HepG2 (cell line): ENCODE measurements at regions not wholly inside any gene's neighbourhood (a gene's known extent, or its start where the extent isn't known, plus 50 kb on each side); places are given as distances from the start of the nearest gene placed in this dataset.

Experiments
- JUND ChIP-seq: sonication (generic); formaldehyde crosslinking; IDR thresholded peaks from 2 replicates; pipeline ENCODE4 v1.8.0; 2022; ENCODE audit warnings: mild to moderate bottlenecking, missing genetic modification reagents
- POLR2A ChIP-seq, 2 experiments: IDR thresholded peaks; 2 replicates each; pipeline ENCODE4 v1.6.1; 2011; ENCODE audit warnings: low read depth in 2 of 2, low read length in 2 of 2, mild to moderate bottlenecking in 1 of 2, moderate library complexity in 1 of 2; ENCODE audit not compliant: insufficient read depth in 1 of 2
- RNF219 ChIP-seq: sonication (generic); formaldehyde crosslinking; IDR thresholded peaks from 2 replicates; pipeline ENCODE4 v1.5.0; 2020; ENCODE audit warnings: mild to moderate bottlenecking, missing genetic modification reagents
- TCF7 ChIP-seq: sonication (generic); IDR thresholded peaks from 2 replicates; pipeline ENCODE4 v1.6.1; 2016; ENCODE audit warnings: antibody characterized with exemption, low read depth
- ZNF451 ChIP-seq: sonication (generic); formaldehyde crosslinking; IDR thresholded peaks from 2 replicates; pipeline ENCODE4 v1.5.0; 2020; ENCODE audit warnings: mild to moderate bottlenecking, missing genetic modification reagents

- no peak for TF ChIP-seq POLR2A (IDR thresholded peaks at IDR 0.05; ENCODE audit: insufficient read depth in 1 of 2, low read depth in 2 of 2, low read length in 2 of 2)
- TF ChIP-seq ZNF451 (CRISPR knock-in tag): no peak
- no peak for TF ChIP-seq RNF219 (CRISPR knock-in tag)
- no peak for TF ChIP-seq JUND (CRISPR knock-in tag)
- TF ChIP-seq TCF7: no peak
Observed at GRCh38 chr12:125303337-125303736, 238.1 kb downstream of the AACS start.
